Pulmonary artery endothelial cell (primary cell): ENCODE measurements at regions not wholly inside any gene's neighbourhood (a gene's known extent, or its start where the extent isn't known, plus 50 kb on each side); places are given as distances from the start of the nearest gene placed in this dataset.
"Not testable (repeated sequence)": the region's sequence is repeated elsewhere in the genome, so short reads cannot be mapped to it uniquely, and the experiment has no call there.

Experiments
- DNase-seq: peaks from one replicate; pipeline ENCODE4 v3.0.0-alpha.2; 2011; ENCODE audit warnings: low read depth, low spot score

GRCh38 chr3:117003501-117003900, 293.9 kb downstream of the TUSC7 start:
- no peak for DNase-seq

GRCh38 chr3:117005274-117005673, 295.7 kb downstream of the TUSC7 start:
- DNase-seq, result no peak

GRCh38 chr3:117005911-117006522, 296.4 kb downstream of the TUSC7 start:
- DNase-seq, result no peak

GRCh38 chr3:117010318-117010717, 300.7 kb downstream of the TUSC7 start:
- no peak for DNase-seq

GRCh38 chr3:117011687-117012250, 302.2 kb downstream of the TUSC7 start:
- DNase-seq, result no peak

GRCh38 chr3:117016378-117016777, 306.8 kb downstream of the TUSC7 start:
- DNase-seq, result no peak

- no peak for DNase-seq
Measured at GRCh38 chr3:117017135-117017894, 307.7 kb downstream of the TUSC7 start.

GRCh38 chr3:117018655-117019054, 309.1 kb downstream of the TUSC7 start:
- no peak for DNase-seq

- DNase-seq, result peak; percentile 11
Measured at GRCh38 chr3:117019082-117019713, 309.6 kb downstream of the TUSC7 start.

GRCh38 chr3:117026401-117026800, 316.8 kb downstream of the TUSC7 start:
- DNase-seq, result no peak

GRCh38 chr3:117035745-117036144, 326.2 kb downstream of the TUSC7 start:
- no peak for DNase-seq

GRCh38 chr3:117036259-117036799, 326.8 kb downstream of the TUSC7 start:
- DNase-seq, result no peak

- DNase-seq, result no peak
Measured at GRCh38 chr3:117045143-117045542, 335.6 kb downstream of the TUSC7 start.

GRCh38 chr3:117047951-117048705, 338.5 kb downstream of the TUSC7 start:
- no peak for DNase-seq

- DNase-seq, result peak; percentile 20
Measured at GRCh38 chr3:117052395-117052794, 342.8 kb downstream of the TUSC7 start.

GRCh38 chr3:117054556-117054955, 345.0 kb downstream of the TUSC7 start:
- DNase-seq, result no peak

GRCh38 chr3:117056946-117057345, 347.4 kb downstream of the TUSC7 start:
- not testable (repeated sequence) for DNase-seq

- DNase-seq, result no peak
Measured at GRCh38 chr3:117059067-117059955, 349.7 kb downstream of the TUSC7 start.

GRCh38 chr3:117059956-117060270, 350.3 kb downstream of the TUSC7 start:
- DNase-seq, result no peak

GRCh38 chr3:117063930-117064329, 354.4 kb downstream of the TUSC7 start:
- no peak for DNase-seq
